ENCODE measurements at regions not wholly inside any gene's neighbourhood (a gene's known extent, or its start where the extent isn't known, plus 50 kb on each side); places are given as distances from the start of the nearest gene placed in this dataset.

GRCh38 chr6:27168586-27169443 lies 78.7 kb upstream of the PRSS16 start:
- TF ChIP-seq, protein P1, sequence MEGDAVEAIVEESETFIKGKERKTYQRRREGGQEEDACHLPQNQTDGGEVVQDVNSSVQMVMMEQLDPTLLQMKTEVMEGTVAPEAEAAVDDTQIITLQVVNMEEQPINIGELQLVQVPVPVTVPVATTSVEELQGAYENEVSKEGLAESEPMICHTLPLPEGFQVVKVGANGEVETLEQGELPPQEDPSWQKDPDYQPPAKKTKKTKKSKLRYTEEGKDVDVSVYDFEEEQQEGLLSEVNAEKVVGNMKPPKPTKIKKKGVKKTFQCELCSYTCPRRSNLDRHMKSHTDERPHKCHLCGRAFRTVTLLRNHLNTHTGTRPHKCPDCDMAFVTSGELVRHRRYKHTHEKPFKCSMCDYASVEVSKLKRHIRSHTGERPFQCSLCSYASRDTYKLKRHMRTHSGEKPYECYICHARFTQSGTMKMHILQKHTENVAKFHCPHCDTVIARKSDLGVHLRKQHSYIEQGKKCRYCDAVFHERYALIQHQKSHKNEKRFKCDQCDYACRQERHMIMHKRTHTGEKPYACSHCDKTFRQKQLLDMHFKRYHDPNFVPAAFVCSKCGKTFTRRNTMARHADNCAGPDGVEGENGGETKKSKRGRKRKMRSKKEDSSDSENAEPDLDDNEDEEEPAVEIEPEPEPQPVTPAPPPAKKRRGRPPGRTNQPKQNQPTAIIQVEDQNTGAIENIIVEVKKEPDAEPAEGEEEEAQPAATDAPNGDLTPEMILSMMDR (IDR thresholded peaks at IDR 0.05): no peak
- TF ChIP-seq POLR2A (IDR thresholded peaks at IDR 0.05): no peak
- no peak for TF ChIP-seq EP300 (IDR thresholded peaks at IDR 0.05; ENCODE audit: low read depth)

Measured in transverse colon (tissue), 3 donors.